ENCODE measurements at regions not wholly inside any gene's neighbourhood (a gene's known extent, or its start where the extent isn't known, plus 50 kb on each side); places are given as distances from the start of the nearest gene placed in this dataset.
"Not testable (repeated sequence)": the region's sequence is repeated elsewhere in the genome, so short reads cannot be mapped to it uniquely, and the experiment has no call there.

- DNase-seq (ENCODE audit: low read depth), result no peak
Measured at GRCh38 chr2:225244933-225245332, 154.6 kb upstream of the NYAP2 start.

GRCh38 chr2:225236769-225237323, 162.7 kb upstream of the NYAP2 start:
- no peak for DNase-seq (ENCODE audit: low read depth)

GRCh38 chr2:225233234-225233633, 166.3 kb upstream of the NYAP2 start:
- no peak for DNase-seq (ENCODE audit: low read depth)

- DNase-seq (ENCODE audit: low read depth), result no peak
Measured at GRCh38 chr2:225231900-225232299, 167.6 kb upstream of the NYAP2 start.

GRCh38 chr2:225229346-225229745, 170.2 kb upstream of the NYAP2 start:
- not testable (repeated sequence) for DNase-seq (ENCODE audit: low read depth)

GRCh38 chr2:225226441-225226840, 173.1 kb upstream of the NYAP2 start:
- DNase-seq (ENCODE audit: low read depth), result no peak

- no peak for DNase-seq (ENCODE audit: low read depth)
Measured at GRCh38 chr2:225223301-225223700, 176.2 kb upstream of the NYAP2 start.

- DNase-seq (ENCODE audit: low read depth), result no peak
Measured at GRCh38 chr2:225207471-225207870, 165.2 kb upstream of the DOCK10 start.

GRCh38 chr2:225207043-225207442, 164.8 kb upstream of the DOCK10 start:
- no peak for DNase-seq (ENCODE audit: low read depth)

- DNase-seq (ENCODE audit: low read depth), result no peak
Measured at GRCh38 chr2:225196579-225196978, 154.3 kb upstream of the DOCK10 start.

GRCh38 chr2:225192869-225193268, 150.6 kb upstream of the DOCK10 start:
- no peak for DNase-seq (ENCODE audit: low read depth)

- DNase-seq (ENCODE audit: low read depth), result no peak
Measured at GRCh38 chr2:225190987-225191386, 148.7 kb upstream of the DOCK10 start.

GRCh38 chr2:225184948-225185347, 142.7 kb upstream of the DOCK10 start:
- no peak for DNase-seq (ENCODE audit: low read depth)

GRCh38 chr2:225182126-225182525, 139.9 kb upstream of the DOCK10 start:
- no peak for DNase-seq (ENCODE audit: low read depth)

- no peak for DNase-seq (ENCODE audit: low read depth)
Measured at GRCh38 chr2:225177098-225177497, 134.8 kb upstream of the DOCK10 start.

GRCh38 chr2:225173909-225174308, 131.6 kb upstream of the DOCK10 start:
- DNase-seq (ENCODE audit: low read depth), result no peak

- no peak for DNase-seq (ENCODE audit: low read depth)
Measured at GRCh38 chr2:225171350-225171749, 129.1 kb upstream of the DOCK10 start.

- no peak for DNase-seq (ENCODE audit: low read depth)
Measured at GRCh38 chr2:225170162-225170561, 127.9 kb upstream of the DOCK10 start.

- DNase-seq (ENCODE audit: low read depth), result no peak
Measured at GRCh38 chr2:225169396-225169795, 127.1 kb upstream of the DOCK10 start.

- no peak for DNase-seq (ENCODE audit: low read depth)
Measured at GRCh38 chr2:225165052-225165451, 122.8 kb upstream of the DOCK10 start.

GRCh38 chr2:225164401-225165050, 122.3 kb upstream of the DOCK10 start:
- DNase-seq (ENCODE audit: low read depth), result no peak

- DNase-seq (ENCODE audit: low read depth), result no peak
Measured at GRCh38 chr2:225158360-225158759, 116.1 kb upstream of the DOCK10 start.

GRCh38 chr2:225156853-225157451, 114.7 kb upstream of the DOCK10 start:
- DNase-seq (ENCODE audit: low read depth), result no peak

- DNase-seq (ENCODE audit: low read depth), result no peak
Measured at GRCh38 chr2:225140723-225141122, 98.5 kb upstream of the DOCK10 start.

Measured in HS-27A (cell line).